ENCODE measurements at regions not wholly inside any gene's neighbourhood (a gene's known extent, or its start where the extent isn't known, plus 50 kb on each side); places are given as distances from the start of the nearest gene placed in this dataset.

GRCh38 chr7:106504207-106504606 lies 156.8 kb downstream of the CCDC71L start (continued):
- TF ChIP-seq CREB5 (CRISPR knock-in tag; IDR thresholded peaks at IDR 0.05; ENCODE audit: low read depth), result no peak
- no peak for TF ChIP-seq ZC3H10 (CRISPR knock-in tag; IDR thresholded peaks at IDR 0.05)
- no peak for TF ChIP-seq ZFP30 (CRISPR knock-in tag; IDR thresholded peaks at IDR 0.05)
- no peak for TF ChIP-seq ISL1 (CRISPR knock-in tag; IDR thresholded peaks at IDR 0.05)
- no peak for TF ChIP-seq CSDC2 (CRISPR knock-in tag; IDR thresholded peaks at IDR 0.05)
- TF ChIP-seq TCF4 (CRISPR knock-in tag; IDR thresholded peaks at IDR 0.05; ENCODE audit: borderline replicate concordance), result no peak
- TF ChIP-seq ZNF565 (CRISPR knock-in tag; conservative IDR thresholded peaks at IDR 0.05; ENCODE audit: low read depth), result no peak
- no peak for TF ChIP-seq ZNF70 (CRISPR knock-in tag; IDR thresholded peaks at IDR 0.05)
- TF ChIP-seq POU6F1 (CRISPR knock-in tag; IDR thresholded peaks at IDR 0.05; ENCODE audit: borderline replicate concordance, low read depth), result no peak

GRCh38 chr7:106503626-106504025 lies 157.3 kb downstream of the CCDC71L start:
- TF ChIP-seq ZNF565 (CRISPR knock-in tag; conservative IDR thresholded peaks at IDR 0.05; ENCODE audit: low read depth) (no peak), PPARA (CRISPR knock-in tag; IDR thresholded peaks at IDR 0.05; ENCODE audit: borderline replicate concordance) (no peak), CSRNP3 (CRISPR knock-in tag; IDR thresholded peaks at IDR 0.05) (no peak), CREB5 (CRISPR knock-in tag; IDR thresholded peaks at IDR 0.05; ENCODE audit: low read depth) (no peak), GLIS3 (CRISPR knock-in tag; IDR thresholded peaks at IDR 0.05) (no peak), RARB (CRISPR knock-in tag; IDR thresholded peaks at IDR 0.05) (no peak), ARNTL (CRISPR knock-in tag; IDR thresholded peaks at IDR 0.05; ENCODE audit: borderline replicate concordance, low read depth) (no peak), ESRRG (CRISPR knock-in tag; IDR thresholded peaks at IDR 0.05) (no peak), OSR1 (CRISPR knock-in tag; IDR thresholded peaks at IDR 0.05) (no peak), TCF4 (CRISPR knock-in tag; IDR thresholded peaks at IDR 0.05; ENCODE audit: borderline replicate concordance) (no peak), CSDC2 (CRISPR knock-in tag; IDR thresholded peaks at IDR 0.05) (no peak), ZC3H10 (CRISPR knock-in tag; IDR thresholded peaks at IDR 0.05) (no peak), SNAI2 (CRISPR knock-in tag; IDR thresholded peaks at IDR 0.05) (no peak), BACH2 (CRISPR knock-in tag; IDR thresholded peaks at IDR 0.05; ENCODE audit: borderline replicate concordance) (no peak), TOX (CRISPR knock-in tag; IDR thresholded peaks at IDR 0.05; ENCODE audit: borderline replicate concordance) (no peak), TSHZ2 (CRISPR knock-in tag; IDR thresholded peaks at IDR 0.05) (no peak), ZFP30 (CRISPR knock-in tag; IDR thresholded peaks at IDR 0.05) (no peak)
- no peak for ATAC-seq

GRCh38 chr7:106501605-106502580 lies 159.1 kb downstream of the CCDC71L start:
- no peak for ATAC-seq
- TF ChIP-seq CSDC2 (CRISPR knock-in tag; IDR thresholded peaks at IDR 0.05), result no peak
- no peak for TF ChIP-seq SNAI2 (CRISPR knock-in tag; IDR thresholded peaks at IDR 0.05)
- TF ChIP-seq ZFP30 (CRISPR knock-in tag; IDR thresholded peaks at IDR 0.05), result no peak
- TF ChIP-seq ZNF8 (CRISPR knock-in tag; IDR thresholded peaks at IDR 0.05), result no peak

Data from SK-N-SH treated with all-trans-retinoic acid at 6 μM for 48 hours (cell line).